ENCODE measurements at regions not wholly inside any gene's neighbourhood (a gene's known extent, or its start where the extent isn't known, plus 50 kb on each side); places are given as distances from the start of the nearest gene placed in this dataset.
"Not testable (repeated sequence)": the region's sequence is repeated elsewhere in the genome, so short reads cannot be mapped to it uniquely, and the experiment has no call there.

DNA sequence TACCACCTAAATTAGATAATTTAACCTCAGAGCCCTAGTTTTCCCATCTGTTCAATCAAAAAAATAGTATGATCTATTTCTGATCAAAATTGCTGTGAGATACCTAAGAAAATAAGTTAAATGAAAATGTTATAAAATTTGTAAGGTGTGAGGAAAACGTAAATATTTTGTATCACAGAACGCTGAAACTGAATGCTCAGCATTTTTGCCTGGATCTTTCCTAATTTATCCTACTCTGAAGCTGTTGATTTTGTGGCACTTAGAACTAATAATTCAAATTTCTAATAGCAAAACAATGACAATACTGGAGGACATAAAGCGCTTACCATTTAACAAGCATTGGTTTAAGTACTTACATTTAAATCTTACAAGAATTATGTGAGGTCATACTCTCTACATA, 674.2 kb downstream of the FAM181B start:
- intact Hi-C loops (cut with micrococcal nuclease): no loop called here

GRCh38 chr11:82056450-82056849, 677.2 kb downstream of the FAM181B start:
- intact Hi-C loops (cut with micrococcal nuclease): no loop called here

DNA sequence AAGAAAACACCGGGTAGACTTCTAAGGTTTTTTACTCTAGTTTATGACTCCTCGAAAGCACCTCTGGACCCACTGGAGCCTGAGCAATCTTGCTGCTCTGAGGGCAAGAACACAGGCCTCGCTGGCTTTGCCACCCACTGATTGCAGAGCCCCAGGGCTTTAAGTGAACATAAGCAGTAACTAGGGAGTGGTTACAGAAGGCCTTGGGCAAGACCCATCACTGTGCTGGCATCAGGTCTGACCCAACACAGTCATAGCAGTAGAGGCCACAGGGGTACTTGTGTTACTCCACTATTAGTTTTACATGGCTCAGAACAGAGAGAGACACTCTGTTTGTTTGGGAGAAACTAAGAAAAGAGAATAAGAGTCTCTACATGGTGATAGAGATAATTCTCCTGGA, 684.5 kb downstream of the FAM181B start:
- intact Hi-C loops (cut with micrococcal nuclease): no loop called here

DNA sequence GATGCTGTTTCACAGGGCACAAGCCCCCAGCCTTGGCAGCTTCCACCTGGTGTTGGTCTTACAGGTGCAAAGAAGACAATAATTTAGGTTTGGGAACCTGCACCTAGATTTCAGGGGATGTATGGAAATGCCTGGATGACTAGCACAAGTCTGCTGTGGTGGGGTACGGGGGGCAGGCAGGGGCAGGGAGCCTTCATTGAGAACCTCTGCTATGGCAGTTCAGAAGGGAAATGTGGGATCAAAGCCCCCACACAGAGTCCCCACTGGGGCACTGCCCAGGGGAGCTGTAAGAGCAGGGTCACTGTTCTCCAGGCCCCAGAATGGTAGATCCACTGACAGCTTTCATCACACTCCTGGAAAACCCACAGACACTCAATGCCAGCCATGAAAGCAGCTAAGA, 686.5 kb downstream of the FAM181B start:
- intact Hi-C loops (cut with micrococcal nuclease): no loop called here

GRCh38 chr11:82046778-82047177, 686.9 kb downstream of the FAM181B start:
- intact Hi-C loops (cut with micrococcal nuclease): no loop called here

DNA sequence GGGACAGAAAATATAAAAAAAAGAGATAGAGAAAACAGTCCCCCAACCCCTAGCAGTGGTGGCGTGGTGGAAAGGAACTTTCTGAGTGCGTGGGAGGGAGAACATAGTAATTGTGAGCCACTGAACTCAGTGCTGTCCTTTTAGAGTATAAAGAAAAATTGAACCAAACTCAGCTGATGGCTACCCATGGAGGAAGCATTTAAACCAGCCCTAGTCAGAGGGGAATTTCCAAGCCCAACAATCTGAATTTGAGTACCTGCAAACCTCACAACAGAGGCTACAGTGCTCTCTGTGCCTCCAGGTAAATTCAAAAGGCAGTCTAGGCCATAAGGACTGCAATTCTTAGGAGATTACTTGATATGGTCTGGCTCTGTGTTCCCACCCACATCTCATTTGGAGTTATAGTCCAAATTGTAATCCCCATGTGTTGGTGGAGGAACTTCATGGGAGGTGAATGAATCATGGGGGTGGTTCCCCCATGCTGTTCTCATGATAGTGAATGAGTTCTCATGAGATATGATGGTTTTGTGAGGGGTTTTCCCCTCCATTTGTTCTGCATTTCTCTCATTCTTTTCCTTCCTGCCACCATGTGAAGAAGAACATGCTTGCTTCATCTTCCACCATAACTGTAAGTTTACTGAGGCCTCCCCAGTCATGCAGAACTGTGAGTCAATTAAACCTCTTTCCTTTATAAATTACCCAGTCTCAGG, 687.8 kb downstream of the FAM181B start:
- intact Hi-C loops (cut with micrococcal nuclease): no loop called here

DNA sequence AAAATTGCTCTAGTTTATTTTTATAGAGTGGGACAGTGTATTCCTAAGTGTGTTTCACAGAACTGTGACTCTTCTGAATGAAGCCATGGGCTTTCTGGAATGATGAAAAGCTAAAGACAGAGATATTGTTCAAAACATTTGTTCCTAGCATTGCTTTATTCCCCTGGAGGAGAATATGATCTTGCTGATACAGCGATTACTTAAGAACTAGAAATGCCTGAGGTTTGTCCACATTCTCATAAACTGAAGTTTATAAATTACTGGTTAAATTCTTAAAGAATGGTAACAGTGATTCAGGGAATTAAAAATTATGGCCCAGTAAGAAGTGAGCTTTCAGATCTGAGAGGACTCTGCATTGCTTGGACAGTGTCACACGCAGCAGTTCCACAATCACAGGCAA, 690.3 kb downstream of the FAM181B start:
- intact Hi-C loops (cut with micrococcal nuclease): no loop called here

GRCh38 chr11:82041764-82042163, 691.9 kb downstream of the FAM181B start:
- intact Hi-C loops (cut with micrococcal nuclease): no loop called here

DNA sequence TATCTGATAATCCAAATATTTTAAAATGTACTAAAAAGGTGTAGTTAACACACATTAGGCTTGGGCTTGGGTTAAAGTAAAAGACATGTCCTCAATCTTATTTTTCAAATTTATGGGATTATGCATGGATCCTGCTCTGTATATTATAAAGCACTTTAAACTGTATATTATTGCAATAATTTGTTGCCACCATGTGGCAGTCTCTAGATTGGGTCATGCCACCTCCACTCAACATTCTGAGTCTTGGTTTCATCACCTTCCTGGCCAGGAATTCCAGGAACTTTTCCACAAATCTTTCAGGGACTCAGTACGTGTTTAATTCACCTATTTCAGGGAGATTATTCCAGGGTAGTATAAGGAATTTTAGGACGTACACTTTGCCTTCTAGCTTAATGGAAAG, 695.5 kb downstream of the FAM181B start:
- intact Hi-C loops (cut with micrococcal nuclease): loop anchor here (1.0 kb wide), 2 partner anchors 251 to 394 kb away; no protein-coding TSS in a partner anchor

- intact Hi-C loops (cut with micrococcal nuclease): no loop called here
Observed at GRCh38 chr11:82034527-82034926, 699.1 kb downstream of the FAM181B start.

- intact Hi-C loops (cut with micrococcal nuclease): not testable (repeated sequence)
Observed at GRCh38 chr11:82027335-82027734, 706.3 kb downstream of the FAM181B start.

GRCh38 chr11:82024760-82025159, 708.9 kb downstream of the FAM181B start:
- intact Hi-C loops (cut with micrococcal nuclease): no loop called here

GRCh38 chr11:82012276-82012675, 721.4 kb downstream of the FAM181B start:
- intact Hi-C loops (cut with micrococcal nuclease): no loop called here

DNA sequence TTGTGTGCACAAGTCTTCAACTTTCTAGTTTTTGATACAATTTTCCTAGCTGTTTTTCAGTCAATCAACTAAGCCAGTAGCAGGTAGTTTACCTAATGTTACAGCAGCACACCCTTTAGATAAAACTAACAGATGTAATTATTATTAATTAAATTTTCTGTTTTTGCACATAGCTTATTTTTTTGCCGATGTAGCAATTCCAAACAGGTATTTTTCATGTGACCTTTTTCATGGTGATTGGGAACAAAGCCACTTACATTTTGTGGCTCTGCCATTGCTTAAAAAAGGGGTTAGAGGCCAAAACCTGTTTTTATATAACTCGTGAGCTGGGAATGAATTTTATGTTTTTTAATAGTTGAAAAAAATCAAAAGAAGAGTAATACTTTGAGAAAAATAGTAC, 724.5 kb downstream of the FAM181B start:
- intact Hi-C loops (cut with micrococcal nuclease): no loop called here

GRCh38 chr11:82007521-82007920, 726.1 kb downstream of the FAM181B start:
- intact Hi-C loops (cut with micrococcal nuclease): no loop called here

- intact Hi-C loops (cut with micrococcal nuclease): no loop called here
Observed at GRCh38 chr11:82004537-82005213, 729.0 kb downstream of the FAM181B start.

DNA sequence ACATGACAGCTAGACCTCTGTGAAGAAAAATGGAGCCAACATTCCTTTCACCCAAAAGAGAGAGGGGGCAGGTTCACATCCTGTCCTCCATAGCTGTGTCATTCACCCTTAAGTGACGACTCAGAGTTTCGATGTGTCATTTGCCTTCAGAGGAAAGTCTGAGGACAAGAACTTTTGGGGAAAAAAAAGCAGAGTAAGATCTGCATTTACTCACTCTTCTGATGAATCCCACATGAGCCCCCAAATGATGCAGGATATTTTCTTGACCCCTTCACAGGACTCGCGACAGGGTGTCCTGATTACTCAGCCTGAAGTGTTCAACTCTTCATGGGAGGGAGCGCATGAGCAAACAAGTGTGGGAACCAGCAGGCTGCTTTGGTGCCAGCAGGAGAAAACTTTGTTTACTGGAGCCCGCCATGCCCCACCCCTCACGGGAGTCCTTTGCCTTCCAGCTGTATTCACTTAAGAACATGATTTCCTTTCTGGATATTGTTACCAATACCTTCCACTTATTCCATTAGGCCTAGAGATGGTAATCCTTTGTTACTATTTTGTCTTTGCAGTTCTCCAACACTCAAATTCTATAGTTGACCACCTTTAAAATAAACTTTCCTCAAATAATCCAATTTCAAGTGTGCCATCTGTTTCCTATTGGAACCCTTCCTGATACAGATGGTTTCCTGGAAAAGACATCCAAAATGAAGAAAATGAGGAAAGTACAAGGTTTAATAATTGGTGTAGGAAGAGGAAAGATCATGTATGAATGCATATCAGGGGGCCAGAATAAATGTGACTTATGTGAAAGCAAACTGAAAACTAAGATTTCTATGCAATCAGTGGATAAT, 729.8 kb downstream of the FAM181B start:
- intact Hi-C loops (cut with micrococcal nuclease): no loop called here

- intact Hi-C loops (cut with micrococcal nuclease): no loop called here
Observed at GRCh38 chr11:82003024-82003423, 730.6 kb downstream of the FAM181B start.

DNA sequence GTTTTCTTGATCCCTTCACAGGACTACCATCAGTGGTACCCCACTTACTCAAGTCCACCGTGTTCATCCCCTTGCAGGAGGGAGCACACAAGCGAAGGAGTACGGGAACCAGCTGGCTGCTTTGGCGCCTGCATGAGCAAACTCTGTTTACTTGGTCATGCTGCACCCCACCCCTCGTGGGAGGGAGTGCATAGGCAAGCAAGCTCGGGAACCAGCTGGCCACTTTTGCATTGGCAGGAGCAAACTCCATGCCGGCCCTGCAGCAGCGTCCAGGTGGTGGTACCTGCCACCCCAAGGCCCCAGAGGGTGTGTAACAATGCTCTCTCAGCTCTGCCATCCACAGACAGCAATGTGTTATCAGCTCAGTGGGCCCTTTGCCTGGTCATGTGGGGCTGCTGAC, 737.8 kb downstream of the FAM181B start:
- intact Hi-C loops (cut with micrococcal nuclease): no loop called here

DNA sequence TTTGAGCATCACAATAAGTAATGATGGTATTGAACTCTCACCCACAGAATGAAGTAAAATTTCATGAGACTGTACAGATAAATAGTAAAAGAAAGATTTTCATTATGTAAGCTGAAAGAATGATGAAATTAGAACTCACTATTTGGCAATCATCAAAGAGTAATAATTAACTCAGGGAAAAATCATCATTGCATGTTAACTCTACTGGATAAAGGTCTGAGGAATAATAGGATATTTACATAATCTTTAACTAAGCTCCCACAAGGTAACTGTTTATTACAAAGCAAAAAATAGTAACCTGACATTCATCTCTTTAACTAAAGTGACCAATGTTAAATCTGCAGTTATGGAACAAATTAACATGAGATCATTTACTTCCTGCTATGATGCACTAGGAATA, 739.9 kb downstream of the FAM181B start:
- intact Hi-C loops (cut with micrococcal nuclease): no loop called here

DNA sequence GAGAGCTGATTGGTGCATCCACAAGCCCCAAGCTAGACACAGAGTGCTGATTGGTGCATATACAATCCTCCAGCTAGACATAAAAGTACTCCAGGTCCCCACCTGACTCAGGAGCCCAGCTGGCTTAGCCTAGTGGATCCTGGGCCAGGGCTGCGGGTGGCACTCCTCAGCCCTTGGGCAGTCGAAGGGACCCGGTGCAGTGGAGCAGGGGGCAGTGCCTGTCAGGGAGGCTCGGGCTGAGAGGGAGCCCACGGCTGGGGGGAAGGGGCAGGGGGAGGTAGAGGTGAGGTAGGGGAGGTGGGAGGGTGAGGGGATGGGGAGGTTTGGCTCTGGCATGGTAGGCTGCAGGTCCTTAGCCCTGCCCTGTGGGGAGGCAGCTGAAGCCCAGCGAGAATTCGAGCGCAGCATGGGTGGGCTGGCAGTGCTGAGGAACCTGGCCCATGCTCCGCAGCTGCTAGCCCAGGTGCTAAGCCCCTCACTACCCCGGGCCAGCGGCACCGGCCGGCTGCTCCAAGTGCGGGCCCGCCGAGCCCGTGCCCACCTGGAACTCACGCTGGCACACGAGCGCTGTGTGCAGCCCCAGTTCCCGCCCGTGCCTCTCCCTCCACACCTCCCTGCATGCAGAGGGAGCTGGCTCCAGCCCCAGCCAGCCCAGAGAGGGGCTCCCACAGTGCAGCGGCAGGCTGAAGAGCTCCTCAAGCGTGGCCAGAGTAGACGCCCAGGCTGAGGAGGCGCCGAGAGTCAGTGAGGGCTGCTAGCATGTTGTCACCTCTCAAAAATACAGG, 742.8 kb downstream of the FAM181B start:
- intact Hi-C loops (cut with micrococcal nuclease): no loop called here
